Suprapubic skin (tissue), 4 donors: ENCODE measurements at regions not wholly inside any gene's neighbourhood (a gene's known extent, or its start where the extent isn't known, plus 50 kb on each side); places are given as distances from the start of the nearest gene placed in this dataset.

Experiments used
- DNase-seq, 2 donors: peaks; one replicate each; pipeline ENCODE4 v3.0.0-alpha.2; 2019; ENCODE audit warnings: low spot score in 2 of 2
- H3K27ac ChIP-seq: fragments of 200-600 bp; sonication (generic); one replicate; pipeline ENCODE4 v1.5.1; 2019
- H3K27me3 ChIP-seq: fragments of 200-600 bp; sonication (generic); one replicate; pipeline ENCODE4 v1.5.1; 2019
- H3K36me3 ChIP-seq: fragments of 200-600 bp; sonication (generic); one replicate; pipeline ENCODE4 v1.5.1; 2019
- H3K4me1 ChIP-seq: fragments of 200-600 bp; sonication (generic); one replicate; pipeline ENCODE4 v1.5.1; 2019
- H3K4me3 ChIP-seq: fragments of 200-600 bp; sonication (generic); one replicate; pipeline ENCODE4 v1.5.1; 2019; ENCODE audit warnings: mild to moderate bottlenecking
- H3K9me3 ChIP-seq: fragments of 200-600 bp; sonication (generic); one replicate; pipeline ENCODE4 v1.5.1; 2019
- CTCF ChIP-seq, 2 donors: fragments of 200-600 bp in 1 of 2; fragments of 450-650 bp in 1 of 2; sonication (generic) in 1 of 2; IDR thresholded peaks; one replicate each; pipeline ENCODE4 v1.5.1; 2016 to 2019; ENCODE audit warnings: antibody characterized with exemption in 2 of 2, mild to moderate bottlenecking in 1 of 2, moderate library complexity in 1 of 2
- EP300 ChIP-seq: sonication (generic); formaldehyde crosslinking; IDR thresholded peaks from one replicate; pipeline ENCODE4 v1.6.1; 2017; ENCODE audit warnings: antibody characterized with exemption
- POLR2A ChIP-seq, 2 donors: fragments of 450-650 bp; IDR thresholded peaks; one replicate each; pipeline ENCODE4 v1.6.1; 2017; ENCODE audit warnings: antibody characterized with exemption in 2 of 2, mild to moderate bottlenecking in 2 of 2, moderate library complexity in 2 of 2
- POLR2AphosphoS5 ChIP-seq, 3 donors: sonication (generic); formaldehyde crosslinking; IDR thresholded peaks; one replicate each; pipeline ENCODE4 v1.6.1; 2017; ENCODE audit warnings: antibody characterized with exemption in 3 of 3
- WGBS: methylation state at CpG from one replicate; pipeline ENCODE4 v1.1.5; 2018; 5-methylcytosine and 5-hydroxymethylcytosine counted together

DNA sequence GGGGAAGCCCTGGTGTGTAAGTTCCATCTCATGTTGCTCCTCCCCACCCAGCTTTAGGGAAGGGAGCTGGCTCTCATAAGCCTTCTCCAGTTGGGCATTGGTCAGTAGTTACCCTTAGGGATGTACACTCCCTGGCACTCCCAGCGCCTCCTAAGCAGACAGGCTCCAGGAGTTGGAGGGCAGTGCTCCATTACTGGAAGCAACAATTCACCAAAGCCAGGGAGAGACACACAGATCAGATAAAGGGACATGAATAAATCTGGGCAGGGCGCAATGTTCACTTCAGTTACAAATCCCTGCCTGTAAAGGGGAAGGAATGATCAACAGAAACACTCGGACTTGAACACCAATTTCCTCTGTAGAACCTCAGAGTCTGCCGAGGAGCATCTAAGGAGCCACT is 169.1 kb upstream of the CTNNB1 start:
- H3K36me3 ChIP-seq = no peaks in the 10 kb centered on the region
- DNase-seq = no peak
- H3K4me3 ChIP-seq = no peak overlapping the region
- 67% methylated on average over 4 of the region's 4 CpGs for WGBS
- no peak overlapping the region for H3K27ac ChIP-seq
- H3K27me3 ChIP-seq = peaks cover 2% of the 10 kb centered on the region
- peaks cover 5% of the 10 kb centered on the region for H3K4me1 ChIP-seq
- no peaks in the 10 kb centered on the region for H3K9me3 ChIP-seq
- no peak for TF ChIP-seq POLR2A (IDR thresholded peaks at IDR 0.05)
- no peak for TF ChIP-seq CTCF (IDR thresholded peaks at IDR 0.05)
- TF ChIP-seq POLR2AphosphoS5 (IDR thresholded peaks at IDR 0.05) = no peak
- TF ChIP-seq EP300 = no peak

GRCh38 chr3:41031401-41031800 is 167.9 kb upstream of the CTNNB1 start:
- Histone ChIP-seq H3K4me1 (peaks cover 2% of the 10 kb centered on the region), H3K27me3 (peaks cover 2% of the 10 kb centered on the region), H3K27ac (no peak overlapping the region), H3K4me3 (no peak overlapping the region), H3K36me3 (no peaks in the 10 kb centered on the region), H3K9me3 (no peaks in the 10 kb centered on the region)
- no peak for DNase-seq
- 81% methylated on average over 2 of the region's 2 CpGs for WGBS
- TF ChIP-seq POLR2AphosphoS5 (IDR thresholded peaks at IDR 0.05) (no peak), CTCF (IDR thresholded peaks at IDR 0.05) (no peak), EP300 (no peak), POLR2A (IDR thresholded peaks at IDR 0.05) (no peak)

DNA sequence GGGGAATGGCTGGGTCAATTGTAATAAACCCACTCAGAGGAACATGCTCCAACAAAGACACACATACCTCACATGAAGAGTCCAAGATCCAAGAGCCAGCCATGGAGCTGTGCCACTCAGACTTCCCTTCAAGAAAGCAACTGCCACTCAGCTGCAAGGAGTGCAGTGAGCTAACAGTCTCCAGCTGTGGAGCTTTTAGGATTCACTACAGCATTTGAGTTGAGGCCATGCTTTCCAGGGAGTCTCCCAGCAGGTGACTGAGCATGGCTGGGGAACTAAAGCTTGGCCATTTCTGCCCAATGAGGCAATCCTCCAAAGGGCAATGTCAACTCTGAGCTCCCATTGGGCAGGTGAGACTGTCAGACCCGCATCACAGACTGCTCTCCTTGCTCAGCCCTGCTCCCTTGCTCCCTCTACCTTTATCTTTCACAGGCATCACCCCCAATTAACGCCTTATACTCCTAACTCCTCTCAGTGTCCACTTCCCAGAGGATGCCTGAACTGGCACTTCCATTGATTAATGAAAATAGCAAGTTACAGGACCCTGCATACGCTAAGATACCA is 165.3 kb upstream of the CTNNB1 start:
- no peaks in the 10 kb centered on the region for H3K36me3 ChIP-seq
- DNase-seq = no peak
- no peak for TF ChIP-seq EP300
- no peak for TF ChIP-seq POLR2AphosphoS5 (IDR thresholded peaks at IDR 0.05)
- TF ChIP-seq CTCF (IDR thresholded peaks at IDR 0.05) = no peak
- TF ChIP-seq POLR2A (IDR thresholded peaks at IDR 0.05) = no peak
- H3K27me3 ChIP-seq = no peaks in the 10 kb centered on the region
- H3K4me3 ChIP-seq = no peak overlapping the region
- H3K27ac ChIP-seq = no peak overlapping the region
- WGBS = 89% methylated on average over 3 of the region's 3 CpGs
- H3K4me1 ChIP-seq = no peaks in the 10 kb centered on the region
- H3K9me3 ChIP-seq = no peaks in the 10 kb centered on the region

GRCh38 chr3:41035456-41036022 is 163.8 kb upstream of the CTNNB1 start:
- WGBS = 54% methylated on average over 2 of the region's 2 CpGs
- Histone ChIP-seq H3K4me1 (no peaks in the 10 kb centered on the region), H3K9me3 (no peaks in the 10 kb centered on the region), H3K27me3 (no peaks in the 10 kb centered on the region), H3K27ac (no peak overlapping the region), H3K4me3 (no peak overlapping the region), H3K36me3 (no peaks in the 10 kb centered on the region)
- DNase-seq = no peak
- TF ChIP-seq POLR2A (IDR thresholded peaks at IDR 0.05) (no peak), CTCF (IDR thresholded peaks at IDR 0.05) (no peak), EP300 (no peak), POLR2AphosphoS5 (IDR thresholded peaks at IDR 0.05) (no peak)

DNA sequence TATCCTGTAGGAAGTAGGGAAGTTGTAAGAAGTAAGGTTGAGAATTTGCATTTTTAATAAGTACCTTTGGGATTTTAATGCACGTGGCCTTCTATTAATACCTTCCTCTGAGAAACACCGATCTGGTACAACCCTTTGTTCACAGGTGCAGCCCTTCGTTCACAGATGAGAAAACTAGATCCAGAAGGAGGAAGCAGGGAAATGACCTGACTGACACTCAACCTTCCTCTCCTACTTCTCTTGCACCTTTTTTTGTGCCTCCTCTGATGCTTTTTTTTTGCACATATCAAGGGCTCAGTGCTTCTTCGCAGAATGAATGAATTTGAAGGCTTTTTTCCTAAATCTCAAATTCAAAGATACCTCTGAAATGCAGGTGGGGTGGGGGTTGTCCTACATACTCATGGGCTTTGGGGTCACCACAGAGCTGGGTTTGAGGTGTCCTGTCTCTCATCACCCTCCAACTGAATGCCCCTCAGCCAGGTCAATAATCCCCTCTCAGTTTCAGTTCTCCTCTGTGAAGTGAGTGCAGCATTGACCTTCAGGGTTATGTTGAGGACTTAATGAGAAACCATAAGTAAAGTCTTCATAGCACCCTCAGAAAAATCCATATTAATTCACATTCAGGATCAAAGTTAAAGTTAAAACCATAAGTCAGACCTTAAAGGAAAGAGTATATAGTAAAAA is 161.5 kb upstream of the CTNNB1 start:
- no peaks in the 10 kb centered on the region for H3K27me3 ChIP-seq
- TF ChIP-seq POLR2A (IDR thresholded peaks at IDR 0.05) (no peak), EP300 (no peak), CTCF (IDR thresholded peaks at IDR 0.05) (no peak)
- no peak for DNase-seq
- 79% methylated on average over 4 of the region's 4 CpGs for WGBS
- no peak overlapping the region for H3K27ac ChIP-seq
- no peak overlapping the region for H3K4me3 ChIP-seq
- no peaks in the 10 kb centered on the region for H3K9me3 ChIP-seq
- no peaks in the 10 kb centered on the region for H3K36me3 ChIP-seq
- no peaks in the 10 kb centered on the region for H3K4me1 ChIP-seq
